GM12873 (cell line): ENCODE measurements at regions not wholly inside any gene's neighbourhood (a gene's known extent, or its start where the extent isn't known, plus 50 kb on each side); places are given as distances from the start of the nearest gene placed in this dataset.

Source experiments
- CTCF ChIP-seq: IDR thresholded peaks from 2 replicates; pipeline ENCODE4 v1.5.1; 2012; ENCODE audit warnings: low read depth, mild to moderate bottlenecking, moderate library complexity, low read length, control low read depth; ENCODE audit not compliant: insufficient read depth; ENCODE audit errors: missing control alignments

GRCh38 chr3:72343078-72343477 is 505.2 kb downstream of the SHQ1 start:
- TF ChIP-seq CTCF, result no peak

- no peak for TF ChIP-seq CTCF
These were observed 505.8 kb downstream of the SHQ1 start for GRCh38 chr3:72342450-72342849.

- TF ChIP-seq CTCF, result no peak
These were observed 506.3 kb downstream of the SHQ1 start for GRCh38 chr3:72341920-72342319.

GRCh38 chr3:72341380-72341770 is 506.9 kb downstream of the SHQ1 start:
- TF ChIP-seq CTCF, result no peak

GRCh38 chr3:72340476-72341379 is 507.5 kb downstream of the SHQ1 start:
- TF ChIP-seq CTCF, result no peak

- TF ChIP-seq CTCF, result no peak
These were observed 508.2 kb downstream of the SHQ1 start for GRCh38 chr3:72340056-72340455.

- no peak for TF ChIP-seq CTCF
These were observed 508.6 kb downstream of the SHQ1 start for GRCh38 chr3:72339670-72340030.
